ENCODE measurements at regions not wholly inside any gene's neighbourhood (a gene's known extent, or its start where the extent isn't known, plus 50 kb on each side); places are given as distances from the start of the nearest gene placed in this dataset.

DNA sequence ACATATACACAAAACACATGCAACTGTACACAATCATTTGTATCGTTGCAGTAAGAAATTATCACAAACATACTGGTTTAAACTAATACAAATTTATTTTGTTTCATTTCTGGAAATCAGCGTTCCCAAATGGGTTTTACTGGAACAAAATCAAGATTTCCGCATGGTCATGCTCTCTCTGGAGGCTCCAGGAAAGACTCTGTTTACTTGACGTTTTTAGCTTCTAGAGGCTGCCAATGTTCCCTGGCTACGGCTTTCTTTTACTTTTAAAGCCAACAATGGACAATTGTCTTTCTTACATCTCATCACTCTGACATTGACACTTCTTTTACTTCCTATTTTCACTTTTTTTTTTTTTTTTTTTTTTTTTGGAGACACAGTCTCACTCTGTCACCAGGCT, 793.1 kb downstream of the CDH9 start:
- TF ChIP-seq FOXA3 (CRISPR knock-in tag; IDR thresholded peaks at IDR 0.05) (no peak), POLR2AphosphoS5 (IDR thresholded peaks at IDR 0.05; ENCODE audit: low read depth, low read length) (no peak), MTF1 (CRISPR knock-in tag; IDR thresholded peaks at IDR 0.05) (no peak), ZNF609 (CRISPR knock-in tag; IDR thresholded peaks at IDR 0.05; ENCODE audit: borderline replicate concordance) (no peak), CTCF (CRISPR knock-in tag; IDR thresholded peaks at IDR 0.05) (no peak), MAX (IDR thresholded peaks at IDR 0.05) (no peak), IRF2 (CRISPR knock-in tag; IDR thresholded peaks at IDR 0.05) (no peak), JUN (CRISPR knock-in tag; IDR thresholded peaks at IDR 0.05) (no peak), ZZZ3 (CRISPR knock-in tag; IDR thresholded peaks at IDR 0.05; ENCODE audit: borderline replicate concordance) (no peak), RNF2 (conservative IDR thresholded peaks at IDR 0.05; ENCODE audit: low read depth) (no peak)
- TF ChIP-seq, protein P1, sequence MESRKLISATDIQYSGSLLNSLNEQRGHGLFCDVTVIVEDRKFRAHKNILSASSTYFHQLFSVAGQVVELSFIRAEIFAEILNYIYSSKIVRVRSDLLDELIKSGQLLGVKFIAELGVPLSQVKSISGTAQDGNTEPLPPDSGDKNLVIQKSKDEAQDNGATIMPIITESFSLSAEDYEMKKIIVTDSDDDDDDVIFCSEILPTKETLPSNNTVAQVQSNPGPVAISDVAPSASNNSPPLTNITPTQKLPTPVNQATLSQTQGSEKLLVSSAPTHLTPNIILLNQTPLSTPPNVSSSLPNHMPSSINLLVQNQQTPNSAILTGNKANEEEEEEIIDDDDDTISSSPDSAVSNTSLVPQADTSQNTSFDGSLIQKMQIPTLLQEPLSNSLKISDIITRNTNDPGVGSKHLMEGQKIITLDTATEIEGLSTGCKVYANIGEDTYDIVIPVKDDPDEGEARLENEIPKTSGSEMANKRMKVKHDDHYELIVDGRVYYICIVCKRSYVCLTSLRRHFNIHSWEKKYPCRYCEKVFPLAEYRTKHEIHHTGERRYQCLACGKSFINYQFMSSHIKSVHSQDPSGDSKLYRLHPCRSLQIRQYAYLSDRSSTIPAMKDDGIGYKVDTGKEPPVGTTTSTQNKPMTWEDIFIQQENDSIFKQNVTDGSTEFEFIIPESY (CRISPR knock-in tag; IDR thresholded peaks at IDR 0.05), result no peak
